Stimulated activated CD4-positive, alpha-beta T cell treated with anti-CD3 and anti-CD28 coated beads, Interleukin-2, amount 100 ng/mL, for 24 hours (primary cell): ENCODE measurements at regions not wholly inside any gene's neighbourhood (a gene's known extent, or its start where the extent isn't known, plus 50 kb on each side); places are given as distances from the start of the nearest gene placed in this dataset.

Source experiments
- DNase-seq, 2 donors: peaks; one replicate each; pipeline ENCODE4 v3.0.0-alpha.2; 2020

GRCh38 chr12:85509857-85510256 is 229.8 kb downstream of the ALX1 start:
- no peak for DNase-seq

- no peak for DNase-seq
These were observed 236.0 kb downstream of the ALX1 start for GRCh38 chr12:85516039-85516438.

GRCh38 chr12:85516667-85517325 is 236.8 kb downstream of the ALX1 start:
- no peak for DNase-seq

GRCh38 chr12:85519163-85519562 is 239.1 kb downstream of the ALX1 start:
- no peak for DNase-seq

GRCh38 chr12:85523197-85523596 is 243.2 kb downstream of the ALX1 start:
- DNase-seq: no peak

- DNase-seq: no peak
These were observed 247.2 kb downstream of the ALX1 start for GRCh38 chr12:85527192-85527591.

GRCh38 chr12:85529896-85530295 is 249.9 kb downstream of the ALX1 start:
- no peak for DNase-seq

- DNase-seq: no peak
These were observed 250.4 kb downstream of the ALX1 start for GRCh38 chr12:85530456-85530855.

GRCh38 chr12:85531341-85531740 is 251.3 kb downstream of the ALX1 start:
- no peak for DNase-seq

GRCh38 chr12:85549640-85550039 is 269.6 kb downstream of the ALX1 start:
- DNase-seq: no peak

- no peak for DNase-seq
These were observed 270.9 kb downstream of the ALX1 start for GRCh38 chr12:85550924-85551323.

- DNase-seq: no peak
These were observed 272.4 kb downstream of the ALX1 start for GRCh38 chr12:85552461-85552860.

- no peak for DNase-seq
These were observed 277.8 kb downstream of the ALX1 start for GRCh38 chr12:85557850-85558249.

GRCh38 chr12:85558684-85559083 is 277.5 kb downstream of the RASSF9 start:
- DNase-seq: no peak

GRCh38 chr12:85559127-85559526 is 277.1 kb downstream of the RASSF9 start:
- no peak for DNase-seq

GRCh38 chr12:85559536-85559935 is 276.7 kb downstream of the RASSF9 start:
- DNase-seq: no peak

- no peak for DNase-seq
These were observed 273.4 kb downstream of the RASSF9 start for GRCh38 chr12:85562765-85563164.

- no peak for DNase-seq
These were observed 271.4 kb downstream of the RASSF9 start for GRCh38 chr12:85564786-85565185.

- DNase-seq: no peak
These were observed 267.7 kb downstream of the RASSF9 start for GRCh38 chr12:85568395-85569103.

GRCh38 chr12:85569261-85569660 is 266.9 kb downstream of the RASSF9 start:
- no peak for DNase-seq

GRCh38 chr12:85572956-85573355 is 263.3 kb downstream of the RASSF9 start:
- DNase-seq: no peak

GRCh38 chr12:85573635-85574214 is 262.5 kb downstream of the RASSF9 start:
- DNase-seq: no peak

- DNase-seq: no peak
These were observed 261.9 kb downstream of the RASSF9 start for GRCh38 chr12:85574291-85574690.
